OCI-LY1 (cell line): ENCODE measurements at regions not wholly inside any gene's neighbourhood (a gene's known extent, or its start where the extent isn't known, plus 50 kb on each side); places are given as distances from the start of the nearest gene placed in this dataset.

ENCODE experiments used
- H2AFZ ChIP-seq: fragments of 200-600 bp; sonication (generic), shearing (Covaris generic); 2 replicates; pipeline ENCODE4 v1.6.0; 2014; ENCODE audit warnings: antibody characterized with exemption, mild to moderate bottlenecking, low read length
- H3F3A ChIP-seq: fragments of 200-600 bp; sonication (generic), shearing (Covaris generic); 2 replicates; pipeline ENCODE4 v1.6.0; 2014; ENCODE audit warnings: mild to moderate bottlenecking, antibody characterized with exemption, low read length, moderate library complexity; ENCODE audit not compliant: insufficient read depth
- H3K27ac ChIP-seq: fragments of 200-600 bp; sonication (generic); 2 replicates; pipeline ENCODE4 v1.5.1; 2014; ENCODE audit warnings: low read length, mixed run types, mild to moderate bottlenecking, low read depth; ENCODE audit not compliant: poor library complexity, severe bottlenecking
- H3K27me3 ChIP-seq: fragments of 200-600 bp; sonication (generic); 2 replicates; pipeline ENCODE4 v1.6.0; 2014; ENCODE audit warnings: antibody characterized with exemption, mild to moderate bottlenecking, low read length, moderate library complexity; ENCODE audit not compliant: insufficient read depth
- H3K36me3 ChIP-seq: fragments of 200-600 bp; sonication (generic); 2 replicates; pipeline ENCODE4 v1.6.1; 2014; ENCODE audit warnings: mild to moderate bottlenecking, antibody characterized with exemption, low read length, moderate library complexity, mixed read lengths; ENCODE audit not compliant: insufficient read depth
- H3K4me1 ChIP-seq: fragments of 200-600 bp; sonication (generic); 2 replicates; pipeline ENCODE4 v1.5.1; 2014; ENCODE audit warnings: mild to moderate bottlenecking, low read length, moderate library complexity; ENCODE audit not compliant: insufficient read depth, severe bottlenecking
- H3K4me2 ChIP-seq: fragments of 200-600 bp; sonication (generic), shearing (Covaris generic); 2 replicates; pipeline ENCODE4 v1.6.1; 2014; ENCODE audit warnings: low read length
- H3K4me3 ChIP-seq: fragments of 200-600 bp; sonication (generic); 2 replicates; pipeline ENCODE4 v1.5.1; 2014; ENCODE audit warnings: low read length, low read depth, mild to moderate bottlenecking, mixed read lengths; ENCODE audit not compliant: poor library complexity, severe bottlenecking
- H3K79me2 ChIP-seq: fragments of 200-600 bp; shearing (Covaris generic); 2 replicates; pipeline ENCODE4 v1.6.1; 2016; ENCODE audit warnings: mixed run types, low read length, mixed read lengths; ENCODE audit not compliant: insufficient read depth
- H3K9ac ChIP-seq: fragments of 200-600 bp; sonication (generic), shearing (Covaris generic); 2 replicates; pipeline ENCODE4 v1.6.1; 2014; ENCODE audit warnings: mild to moderate bottlenecking, low read length, mixed read lengths
- H3K9me2 ChIP-seq: fragments of 200-600 bp; sonication (generic), shearing (Covaris generic); 2 replicates; pipeline ENCODE4 v1.6.1; 2014; ENCODE audit warnings: low read depth, mild to moderate bottlenecking, low read length, mixed read lengths
- H3K9me3 ChIP-seq: fragments of 200-600 bp; shearing (Covaris generic); 2 replicates; pipeline ENCODE4 v1.6.1; 2014; ENCODE audit warnings: low read length, mixed read lengths
- H4K20me1 ChIP-seq: fragments of 200-600 bp; sonication (generic), shearing (Covaris generic); 2 replicates; pipeline ENCODE4 v1.6.0; 2016; ENCODE audit warnings: mild to moderate bottlenecking, low read length; ENCODE audit not compliant: insufficient read depth
- CTCF ChIP-seq: fragments of 200-600 bp; sonication (generic), shearing (Covaris generic); IDR thresholded peaks from 2 replicates; pipeline ENCODE4 v1.5.1; 2017; ENCODE audit warnings: mild to moderate bottlenecking, antibody characterized with exemption, low read length, moderate library complexity, mixed read lengths
- EZH2 ChIP-seq: fragments of 200-600 bp; sonication (generic), shearing (Covaris generic); IDR thresholded peaks from 2 replicates; pipeline ENCODE4 v1.8.0; 2017; ENCODE audit warnings: borderline replicate concordance, mixed run types, mild to moderate bottlenecking, antibody characterized with exemption, low read length, moderate library complexity, mixed read lengths

- Histone ChIP-seq H3K27me3 (no peaks in the 10 kb centered on the region), H3K9me3 (no peaks in the 10 kb centered on the region), H3K27ac (no peak overlapping the region), H3K79me2 (no peaks in the 10 kb centered on the region), H3K36me3 (no peaks in the 10 kb centered on the region), H4K20me1 (no peaks in the 10 kb centered on the region), H3K4me2 (no peak overlapping the region), H3K9ac (no peak overlapping the region), H2AFZ (no peak overlapping the region), H3K4me1 (no peaks in the 10 kb centered on the region), H3K4me3 (no peak overlapping the region), H3F3A (no peaks in the 10 kb centered on the region), H3K9me2 (no peaks in the 10 kb centered on the region)
- TF ChIP-seq EZH2 (no peak), CTCF (no peak)
Observed at GRCh38 chr13:57829496-57829895, 198.0 kb downstream of the PCDH17 start.

GRCh38 chr13:57832187-57832586 lies 200.6 kb downstream of the PCDH17 start:
- Histone ChIP-seq H4K20me1 (no peaks in the 10 kb centered on the region), H3K9me3 (no peaks in the 10 kb centered on the region), H3K27me3 (no peaks in the 10 kb centered on the region)

GRCh38 chr13:57837801-57838200 lies 206.3 kb downstream of the PCDH17 start:
- H4K20me1 ChIP-seq, result no peaks in the 10 kb centered on the region
- H3K9me2 ChIP-seq, result no peaks in the 10 kb centered on the region
- H3K9ac ChIP-seq, result no peak overlapping the region
- no peak overlapping the region for H3K4me3 ChIP-seq
- no peak overlapping the region for H3K4me2 ChIP-seq
- no peak overlapping the region for H2AFZ ChIP-seq
- no peaks in the 10 kb centered on the region for H3F3A ChIP-seq
- no peaks in the 10 kb centered on the region for H3K79me2 ChIP-seq
- no peak for TF ChIP-seq EZH2
- TF ChIP-seq CTCF, result no peak
- H3K27ac ChIP-seq, result no peak overlapping the region
- H3K9me3 ChIP-seq, result no peaks in the 10 kb centered on the region
- H3K4me1 ChIP-seq, result no peaks in the 10 kb centered on the region
- H3K27me3 ChIP-seq, result no peaks in the 10 kb centered on the region
- no peaks in the 10 kb centered on the region for H3K36me3 ChIP-seq

More at GRCh38 chr13:57832187-57832586, 200.6 kb downstream of the PCDH17 start:
- TF ChIP-seq EZH2 (no peak), CTCF (no peak)
- Histone ChIP-seq H3K4me1 (no peaks in the 10 kb centered on the region), H3K4me2 (no peak overlapping the region), H3F3A (no peaks in the 10 kb centered on the region), H3K36me3 (no peaks in the 10 kb centered on the region), H2AFZ (no peak overlapping the region), H3K9me2 (no peaks in the 10 kb centered on the region), H3K27ac (no peak overlapping the region), H3K9ac (no peak overlapping the region), H3K79me2 (no peaks in the 10 kb centered on the region), H3K4me3 (no peak overlapping the region)
